PFSK-1 (cell line): ENCODE measurements at regions not wholly inside any gene's neighbourhood (a gene's known extent, or its start where the extent isn't known, plus 50 kb on each side); places are given as distances from the start of the nearest gene placed in this dataset.

ENCODE experiments used
- FOXP2 ChIP-seq: optimal IDR thresholded peaks from 2 replicates; pipeline ENCODE3; 2011; ENCODE audit warnings: borderline replicate concordance, control low read depth, inconsistent platforms; ENCODE audit not compliant: insufficient read depth; ENCODE audit errors: extremely low read length, extremely low read depth
- POLR2AphosphoS5 ChIP-seq: IDR thresholded peaks from 2 replicates; pipeline ENCODE4 v1.6.1; 2012; ENCODE audit warnings: low read depth, mild to moderate bottlenecking, control low read depth, low read length, moderate library complexity
- REST ChIP-seq, 2 experiments: IDR thresholded peaks; 2 replicates each; pipeline versions ENCODE4 v1.6.1 to v1.8.0; 2011 to 2012; ENCODE audit warnings: low read depth in 2 of 2, low read length in 2 of 2, control low read depth in 1 of 2, inconsistent platforms in 1 of 2, mild to moderate bottlenecking in 1 of 2, moderate library complexity in 1 of 2; ENCODE audit not compliant: insufficient read depth in 1 of 2
- SIN3A ChIP-seq: IDR thresholded peaks from 2 replicates; pipeline ENCODE4 v1.6.1; 2012; ENCODE audit warnings: mild to moderate bottlenecking, low read length, moderate library complexity, borderline replicate concordance; ENCODE audit not compliant: insufficient read depth
- TAF1 ChIP-seq: IDR thresholded peaks from 2 replicates; pipeline ENCODE4 v1.6.1; 2012; ENCODE audit warnings: low read length, control low read depth, borderline replicate concordance; ENCODE audit not compliant: insufficient read depth

DNA sequence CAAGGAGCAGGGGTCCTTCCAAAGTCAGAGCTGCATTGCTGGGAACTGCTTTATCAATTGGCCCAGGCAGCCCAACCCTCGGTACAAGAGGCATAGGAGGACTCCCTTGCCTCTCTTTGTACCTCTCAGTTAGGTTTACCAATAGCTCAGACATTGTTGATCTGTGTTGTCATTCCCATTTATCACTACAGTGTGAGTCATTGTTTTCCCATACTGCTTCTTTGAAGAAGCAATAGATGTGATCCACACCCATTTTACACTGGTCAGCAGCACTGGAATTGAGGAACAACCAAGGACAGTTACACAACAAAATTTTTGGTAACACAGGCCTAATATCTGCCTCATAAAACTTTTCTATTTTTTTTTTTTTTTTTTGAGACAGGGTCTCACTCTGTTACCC, 307.2 kb downstream of the SNX13 start:
- TF ChIP-seq FOXP2 (no peak), SIN3A (no peak), TAF1 (no peak), REST (IDR thresholded peaks at IDR 0.05; ENCODE audit: insufficient read depth in 1 of 2, low read depth in 2 of 2, low read length in 2 of 2) (no peak), POLR2AphosphoS5 (no peak)

- no peak for TF ChIP-seq TAF1
- TF ChIP-seq SIN3A: no peak
- no peak for TF ChIP-seq POLR2AphosphoS5
- no peak for TF ChIP-seq FOXP2
- no peak for TF ChIP-seq REST (IDR thresholded peaks at IDR 0.05; ENCODE audit: insufficient read depth in 1 of 2, low read depth in 2 of 2, low read length in 2 of 2)
Observed at GRCh38 chr7:17638727-17639126, 301.6 kb downstream of the SNX13 start.

GRCh38 chr7:17640730-17641377, 299.4 kb downstream of the SNX13 start:
- TF ChIP-seq SIN3A (no peak), TAF1 (no peak), POLR2AphosphoS5 (no peak), REST (IDR thresholded peaks at IDR 0.05; ENCODE audit: insufficient read depth in 1 of 2, low read depth in 2 of 2, low read length in 2 of 2) (no peak), FOXP2 (no peak)

GRCh38 chr7:17645500-17645899, 294.8 kb downstream of the SNX13 start:
- TF ChIP-seq SIN3A (no peak), TAF1 (no peak), FOXP2 (no peak)

GRCh38 chr7:17646253-17646956, 293.9 kb downstream of the SNX13 start:
- no peak for TF ChIP-seq REST (IDR thresholded peaks at IDR 0.05; ENCODE audit: insufficient read depth in 1 of 2, low read depth in 2 of 2, low read length in 2 of 2)
- TF ChIP-seq TAF1: no peak
- TF ChIP-seq FOXP2: no peak
- no peak for TF ChIP-seq POLR2AphosphoS5
- no peak for TF ChIP-seq SIN3A
